ENCODE measurements at regions not wholly inside any gene's neighbourhood (a gene's known extent, or its start where the extent isn't known, plus 50 kb on each side); places are given as distances from the start of the nearest gene placed in this dataset.

DNA sequence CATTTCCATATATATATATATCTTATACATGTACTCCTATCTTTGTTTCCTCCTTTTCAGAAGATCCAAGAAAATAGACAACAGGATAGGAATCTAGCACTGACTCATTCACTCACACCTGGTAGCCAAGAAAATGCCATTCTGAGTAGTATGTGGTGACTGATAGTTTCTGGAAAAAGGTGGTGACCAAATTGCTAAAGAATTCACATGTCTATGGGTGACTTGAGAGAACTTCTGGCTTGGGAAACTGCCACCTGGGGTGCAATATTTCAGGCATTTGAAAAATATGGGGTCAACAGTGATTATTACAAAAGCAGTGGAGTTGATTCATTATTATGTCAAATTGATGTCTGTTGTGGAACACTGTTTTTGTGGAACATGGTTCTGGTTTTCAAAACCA is 605.1 kb downstream of the PCDH18 start:
- Histone ChIP-seq H3K79me2 (ENCODE audit: control insufficient read depth, insufficient read depth, low read length) (no peaks in the 10 kb centered on the region), H3K4me3 (replicated peaks in 1 of 4; ENCODE audit: control extremely low read depth in 1 of 4, insufficient read depth in 1 of 4, low read depth in 3 of 4, low read length in 4 of 4) (no peak overlapping the region), H4K20me1 (ENCODE audit: control insufficient read depth, extremely low read depth, insufficient read depth, low read length) (no peaks in the 10 kb centered on the region), H3K9ac (ENCODE audit: insufficient read depth, low read length) (no peak overlapping the region), H3K4me2 (ENCODE audit: extremely low read depth, insufficient read depth, low read length) (no peak overlapping the region), H3K36me3 (ENCODE audit: control insufficient read depth, insufficient read depth, low read length) (no peaks in the 10 kb centered on the region), H3K9me3 (ENCODE audit: control insufficient read depth, insufficient read depth, low read depth, low read length) (no peaks in the 10 kb centered on the region), H3K27ac (ENCODE audit: insufficient read depth, low read length) (no peak overlapping the region), H3K4me1 (ENCODE audit: control insufficient read depth, extremely low read depth, insufficient read depth, low read length) (no peaks in the 10 kb centered on the region), H2AFZ (ENCODE audit: low read length) (no peak overlapping the region), H3K27me3 (ENCODE audit: control insufficient read depth, insufficient read depth, low read length) (no peaks in the 10 kb centered on the region)
- peak; percentile 10 to 94 for DNase-seq (ENCODE audit: low read depth in 2 of 2)
- TF ChIP-seq, protein P1, sequence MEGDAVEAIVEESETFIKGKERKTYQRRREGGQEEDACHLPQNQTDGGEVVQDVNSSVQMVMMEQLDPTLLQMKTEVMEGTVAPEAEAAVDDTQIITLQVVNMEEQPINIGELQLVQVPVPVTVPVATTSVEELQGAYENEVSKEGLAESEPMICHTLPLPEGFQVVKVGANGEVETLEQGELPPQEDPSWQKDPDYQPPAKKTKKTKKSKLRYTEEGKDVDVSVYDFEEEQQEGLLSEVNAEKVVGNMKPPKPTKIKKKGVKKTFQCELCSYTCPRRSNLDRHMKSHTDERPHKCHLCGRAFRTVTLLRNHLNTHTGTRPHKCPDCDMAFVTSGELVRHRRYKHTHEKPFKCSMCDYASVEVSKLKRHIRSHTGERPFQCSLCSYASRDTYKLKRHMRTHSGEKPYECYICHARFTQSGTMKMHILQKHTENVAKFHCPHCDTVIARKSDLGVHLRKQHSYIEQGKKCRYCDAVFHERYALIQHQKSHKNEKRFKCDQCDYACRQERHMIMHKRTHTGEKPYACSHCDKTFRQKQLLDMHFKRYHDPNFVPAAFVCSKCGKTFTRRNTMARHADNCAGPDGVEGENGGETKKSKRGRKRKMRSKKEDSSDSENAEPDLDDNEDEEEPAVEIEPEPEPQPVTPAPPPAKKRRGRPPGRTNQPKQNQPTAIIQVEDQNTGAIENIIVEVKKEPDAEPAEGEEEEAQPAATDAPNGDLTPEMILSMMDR (conservative IDR thresholded peaks at IDR 0.05 in 1 of 2, IDR thresholded peaks at IDR 0.05 in 1 of 2; ENCODE audit: low read depth in 1 of 2, low read length in 2 of 2) = no peak
- TF ChIP-seq EZH2 (IDR thresholded peaks at IDR 0.05; ENCODE audit: low read length, missing control alignments) = no peak

DNA sequence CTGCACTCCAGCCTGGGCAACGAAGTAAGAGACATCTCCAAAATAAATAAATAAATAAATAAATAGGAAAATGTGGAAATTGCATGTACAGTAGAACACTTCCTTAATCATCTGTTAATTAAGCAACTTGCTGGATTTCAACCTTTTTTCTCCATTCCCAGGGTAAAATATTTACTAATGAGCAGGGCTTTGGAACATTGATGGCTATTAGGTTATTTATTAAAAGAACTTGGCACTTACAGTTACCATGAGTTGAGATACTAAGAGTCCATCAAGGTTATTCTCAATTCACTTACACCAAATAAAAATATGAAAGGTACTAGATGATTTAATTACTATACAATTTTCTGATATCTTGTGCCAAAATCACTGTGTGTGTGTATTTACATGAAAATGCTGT is 607.1 kb downstream of the PCDH18 start:
- Histone ChIP-seq H3K4me3 (replicated peaks in 1 of 4; ENCODE audit: control extremely low read depth in 1 of 4, insufficient read depth in 1 of 4, low read depth in 3 of 4, low read length in 4 of 4) (no peak overlapping the region), H3K9me3 (ENCODE audit: control insufficient read depth, insufficient read depth, low read depth, low read length) (no peaks in the 10 kb centered on the region), H3K27me3 (ENCODE audit: control insufficient read depth, insufficient read depth, low read length) (no peaks in the 10 kb centered on the region), H3K9ac (ENCODE audit: insufficient read depth, low read length) (no peak overlapping the region), H3K4me2 (ENCODE audit: extremely low read depth, insufficient read depth, low read length) (no peak overlapping the region), H3K4me1 (ENCODE audit: control insufficient read depth, extremely low read depth, insufficient read depth, low read length) (no peaks in the 10 kb centered on the region), H2AFZ (ENCODE audit: low read length) (no peak overlapping the region), H3K79me2 (ENCODE audit: control insufficient read depth, insufficient read depth, low read length) (no peaks in the 10 kb centered on the region), H4K20me1 (ENCODE audit: control insufficient read depth, extremely low read depth, insufficient read depth, low read length) (no peaks in the 10 kb centered on the region), H3K36me3 (ENCODE audit: control insufficient read depth, insufficient read depth, low read length) (no peaks in the 10 kb centered on the region), H3K27ac (ENCODE audit: insufficient read depth, low read length) (no peak overlapping the region)
- no peak for TF ChIP-seq EZH2 (IDR thresholded peaks at IDR 0.05; ENCODE audit: low read length, missing control alignments)
- TF ChIP-seq, protein P1 (conservative IDR thresholded peaks at IDR 0.05 in 1 of 2, IDR thresholded peaks at IDR 0.05 in 1 of 2; ENCODE audit: low read depth in 1 of 2, low read length in 2 of 2) = no peak
- no peak for DNase-seq (ENCODE audit: low read depth in 2 of 2)

DNA sequence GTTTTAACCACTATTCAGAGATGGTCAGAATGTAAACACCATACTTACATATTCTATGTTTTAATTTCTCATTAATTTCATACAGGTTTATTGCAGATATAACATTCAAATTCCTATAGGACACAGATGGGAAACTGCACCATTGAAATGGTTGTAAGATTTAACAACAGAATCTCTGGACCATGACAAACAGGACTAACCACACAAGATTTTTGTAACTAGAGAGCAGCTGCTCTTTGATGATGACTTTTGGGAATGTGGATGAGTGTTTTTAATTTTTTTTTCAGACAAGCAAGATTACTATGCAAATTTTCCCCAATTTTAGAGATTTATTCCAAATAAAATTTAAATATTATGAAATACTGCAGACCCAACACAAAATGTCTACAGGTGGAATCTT is 610.2 kb downstream of the PCDH18 start:
- Histone ChIP-seq H2AFZ (ENCODE audit: low read length) (no peak overlapping the region), H3K9ac (ENCODE audit: insufficient read depth, low read length) (no peak overlapping the region)

More for the DNA sequence above, 610.2 kb downstream of the PCDH18 start:
- Histone ChIP-seq H3K4me1 (ENCODE audit: control insufficient read depth, extremely low read depth, insufficient read depth, low read length) (no peaks in the 10 kb centered on the region), H4K20me1 (ENCODE audit: control insufficient read depth, extremely low read depth, insufficient read depth, low read length) (no peaks in the 10 kb centered on the region), H3K79me2 (ENCODE audit: control insufficient read depth, insufficient read depth, low read length) (no peaks in the 10 kb centered on the region), H3K4me3 (replicated peaks in 1 of 4; ENCODE audit: control extremely low read depth in 1 of 4, insufficient read depth in 1 of 4, low read depth in 3 of 4, low read length in 4 of 4) (no peak overlapping the region), H3K9me3 (ENCODE audit: control insufficient read depth, insufficient read depth, low read depth, low read length) (no peaks in the 10 kb centered on the region), H3K36me3 (ENCODE audit: control insufficient read depth, insufficient read depth, low read length) (no peaks in the 10 kb centered on the region), H3K4me2 (ENCODE audit: extremely low read depth, insufficient read depth, low read length) (no peak overlapping the region), H3K27ac (ENCODE audit: insufficient read depth, low read length) (no peak overlapping the region), H3K27me3 (ENCODE audit: control insufficient read depth, insufficient read depth, low read length) (no peaks in the 10 kb centered on the region)
- TF ChIP-seq, protein P1 (conservative IDR thresholded peaks at IDR 0.05 in 1 of 2, IDR thresholded peaks at IDR 0.05 in 1 of 2; ENCODE audit: low read depth in 1 of 2, low read length in 2 of 2) = no peak
- no peak for TF ChIP-seq EZH2 (IDR thresholded peaks at IDR 0.05; ENCODE audit: low read length, missing control alignments)
- DNase-seq (ENCODE audit: low read depth in 2 of 2) = peak in 1 of 2 donors; percentile 20

Data from fibroblast of lung (primary cell).